Hepatocyte (in vitro differentiated cells): ENCODE measurements at regions not wholly inside any gene's neighbourhood (a gene's known extent, or its start where the extent isn't known, plus 50 kb on each side); places are given as distances from the start of the nearest gene placed in this dataset.

Source experiments
- EZH2phosphoT487 ChIP-seq: fragments of 200-600 bp; sonication (generic); IDR thresholded peaks from one replicate; pipeline ENCODE4 v1.6.1; 2018; ENCODE audit warnings: antibody characterized with exemption, mild to moderate bottlenecking, low read depth, moderate library complexity; ENCODE audit not compliant: unreplicated experiment, severe bottlenecking
- TF ChIP-seq, protein P1 (sequence below): fragments of 200-600 bp; sonication (generic); IDR thresholded peaks from 2 replicates; pipeline ENCODE4 v1.5.1; 2016; ENCODE audit warnings: antibody characterized with exemption, mild to moderate bottlenecking; ENCODE audit not compliant: poor library complexity

DNA sequence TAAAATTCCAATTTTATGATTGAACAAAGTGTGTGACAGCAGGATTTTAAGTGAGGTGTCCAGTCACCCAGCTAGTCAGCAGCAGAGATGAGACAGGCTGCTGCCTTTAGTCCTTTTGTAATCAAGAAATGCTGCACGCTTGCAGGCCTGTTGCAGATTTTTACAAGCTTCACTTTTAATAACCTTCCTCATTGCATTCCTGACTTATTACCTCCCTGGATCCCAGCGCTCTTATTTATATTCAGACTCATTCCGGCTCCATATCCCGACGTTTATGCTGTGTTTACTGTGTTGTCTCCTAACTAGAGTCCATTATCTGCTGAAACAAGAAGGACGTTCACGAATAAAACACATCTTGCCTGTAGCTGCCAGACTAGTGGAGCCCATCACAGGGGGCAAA is 442.5 kb upstream of the KLHL29 start:
- TF ChIP-seq, protein P1, sequence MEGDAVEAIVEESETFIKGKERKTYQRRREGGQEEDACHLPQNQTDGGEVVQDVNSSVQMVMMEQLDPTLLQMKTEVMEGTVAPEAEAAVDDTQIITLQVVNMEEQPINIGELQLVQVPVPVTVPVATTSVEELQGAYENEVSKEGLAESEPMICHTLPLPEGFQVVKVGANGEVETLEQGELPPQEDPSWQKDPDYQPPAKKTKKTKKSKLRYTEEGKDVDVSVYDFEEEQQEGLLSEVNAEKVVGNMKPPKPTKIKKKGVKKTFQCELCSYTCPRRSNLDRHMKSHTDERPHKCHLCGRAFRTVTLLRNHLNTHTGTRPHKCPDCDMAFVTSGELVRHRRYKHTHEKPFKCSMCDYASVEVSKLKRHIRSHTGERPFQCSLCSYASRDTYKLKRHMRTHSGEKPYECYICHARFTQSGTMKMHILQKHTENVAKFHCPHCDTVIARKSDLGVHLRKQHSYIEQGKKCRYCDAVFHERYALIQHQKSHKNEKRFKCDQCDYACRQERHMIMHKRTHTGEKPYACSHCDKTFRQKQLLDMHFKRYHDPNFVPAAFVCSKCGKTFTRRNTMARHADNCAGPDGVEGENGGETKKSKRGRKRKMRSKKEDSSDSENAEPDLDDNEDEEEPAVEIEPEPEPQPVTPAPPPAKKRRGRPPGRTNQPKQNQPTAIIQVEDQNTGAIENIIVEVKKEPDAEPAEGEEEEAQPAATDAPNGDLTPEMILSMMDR = no peak
- TF ChIP-seq EZH2phosphoT487 = no peak
